NCI-H1092 (cell line): ENCODE measurements at regions not wholly inside any gene's neighbourhood (a gene's known extent, or its start where the extent isn't known, plus 50 kb on each side); places are given as distances from the start of the nearest gene placed in this dataset.
"Not testable (repeated sequence)": the region's sequence is repeated elsewhere in the genome, so short reads cannot be mapped to it uniquely, and the experiment has no call there.

Experiments
- DNase-seq: peaks from one replicate; lab custom pipeline; 2025; lab: John Stamatoyannopoulos, UW

GRCh38 chr5:159644053-159644452 lies 272.2 kb upstream of the ADRA1B start:
- no peak for DNase-seq

- no peak for DNase-seq
These were observed 271.0 kb upstream of the ADRA1B start for GRCh38 chr5:159645179-159645846.

GRCh38 chr5:159650803-159651202 lies 265.5 kb upstream of the ADRA1B start:
- DNase-seq: no peak

GRCh38 chr5:159655757-159656409 lies 260.4 kb upstream of the ADRA1B start:
- DNase-seq: no peak

- DNase-seq: no peak
These were observed 259.0 kb upstream of the ADRA1B start for GRCh38 chr5:159657298-159657697.

GRCh38 chr5:159657771-159658170 lies 258.5 kb upstream of the ADRA1B start:
- no peak for DNase-seq

- no peak for DNase-seq
These were observed 257.9 kb upstream of the ADRA1B start for GRCh38 chr5:159658266-159658925.

GRCh38 chr5:159660401-159660800 lies 255.9 kb upstream of the ADRA1B start:
- DNase-seq: no peak

GRCh38 chr5:159663986-159664385 lies 252.3 kb upstream of the ADRA1B start:
- DNase-seq: no peak

GRCh38 chr5:159667286-159667685 lies 249.0 kb upstream of the ADRA1B start:
- DNase-seq: no peak

- no peak for DNase-seq
These were observed 247.7 kb upstream of the ADRA1B start for GRCh38 chr5:159668556-159668955.

- no peak for DNase-seq
These were observed 246.7 kb upstream of the ADRA1B start for GRCh38 chr5:159669559-159669958.

- no peak for DNase-seq
These were observed 244.4 kb upstream of the ADRA1B start for GRCh38 chr5:159671886-159672285.

- DNase-seq: no peak
These were observed 242.7 kb upstream of the ADRA1B start for GRCh38 chr5:159673538-159673937.

GRCh38 chr5:159678657-159679392 lies 237.5 kb upstream of the ADRA1B start:
- DNase-seq: no peak

- DNase-seq: no peak
These were observed 236.2 kb upstream of the ADRA1B start for GRCh38 chr5:159680095-159680494.

- no peak for DNase-seq
These were observed 234.6 kb upstream of the ADRA1B start for GRCh38 chr5:159681661-159682060.

GRCh38 chr5:159682623-159683022 lies 233.7 kb upstream of the ADRA1B start:
- DNase-seq: no peak

- not testable (repeated sequence) for DNase-seq
These were observed 228.4 kb upstream of the ADRA1B start for GRCh38 chr5:159687892-159688291.

GRCh38 chr5:159695741-159696294 lies 220.5 kb upstream of the ADRA1B start:
- no peak for DNase-seq

- DNase-seq: no peak
These were observed 218.8 kb upstream of the ADRA1B start for GRCh38 chr5:159697530-159697929.

- DNase-seq: no peak
These were observed 218.0 kb upstream of the ADRA1B start for GRCh38 chr5:159698322-159698721.
